IMR-90 (cell line): ENCODE measurements at regions not wholly inside any gene's neighbourhood (a gene's known extent, or its start where the extent isn't known, plus 50 kb on each side); places are given as distances from the start of the nearest gene placed in this dataset.

Source experiments
- ATAC-seq: fragments of 200-7000 bp; cut with Tn5 transposase; 2 replicates; pipeline ENCODE4 v1.9.1; 2020; ENCODE audit warnings: low read depth, mild to moderate bottlenecking, moderate library complexity
- BruUV-seq: library from RNA; stranded (reverse); fragments of 400-500 nt; replicated peaks from 2 replicates; lab custom pipeline; 2021; lab: Mats Ljungman, UMichigan
- CTCF ChIA-PET: fragments of 300-600 bp; formaldehyde crosslinking; extraction: SDS; loops from one replicate; lab custom pipeline; 2021; ENCODE audit warnings: antibody characterized with exemption; lab: Yijun Ruan, JAX
- POLR2A ChIA-PET: fragments of 300-600 bp; sonication (Branson Sonifier 250); formaldehyde crosslinking; loops from one replicate; lab custom pipeline; 2022; ENCODE audit warnings: antibody characterized with exemption; ENCODE audit not compliant: unreplicated experiment; lab: Charles Lee
- DNase-seq: peaks from one replicate; pipeline ENCODE4 v3.0.0; 2013
- H2AFZ ChIP-seq: replicated peaks from 2 replicates; pipeline ENCODE3; 2013; ENCODE audit warnings: low read length, mild to moderate bottlenecking; ENCODE audit not compliant: poor library complexity
- H2AK5ac ChIP-seq: 2 replicates; pipeline ENCODE4 v1.6.1; 2013; ENCODE audit warnings: low read depth, low read length, inconsistent platforms
- H2AK9ac ChIP-seq: replicated peaks from 2 replicates; pipeline ENCODE3; 2013; ENCODE audit warnings: mild to moderate bottlenecking, low read depth, low read length, moderate library complexity; ENCODE audit not compliant: poor library complexity
- H2BK120ac ChIP-seq: 2 replicates; pipeline ENCODE4 v1.6.1; 2013; ENCODE audit warnings: low read depth, low read length, inconsistent platforms
- H2BK15ac ChIP-seq: 3 replicates; pipeline ENCODE4 v1.6.1; 2013; ENCODE audit warnings: low read depth, low read length, inconsistent platforms
- H2BK20ac ChIP-seq: 2 replicates; pipeline ENCODE4 v1.6.1; 2013; ENCODE audit warnings: low read depth, mild to moderate bottlenecking, inconsistent platforms, low read length, moderate library complexity
- H2BK5ac ChIP-seq: 2 replicates; pipeline ENCODE4 v1.6.1; 2013; ENCODE audit warnings: mild to moderate bottlenecking, low read depth, low read length, inconsistent platforms; ENCODE audit not compliant: poor library complexity, severe bottlenecking
- H3K14ac ChIP-seq: replicated peaks from 2 replicates; pipeline ENCODE4 v1.6.1; 2013; ENCODE audit warnings: low read depth, low read length, inconsistent platforms
- H3K18ac ChIP-seq: 2 replicates; pipeline ENCODE4 v1.6.1; 2013; ENCODE audit warnings: low read depth, low read length, control low read depth
- H3K23ac ChIP-seq: 2 replicates; pipeline ENCODE4 v1.6.1; 2013; ENCODE audit warnings: low read depth, low read length, inconsistent platforms
- H3K27ac ChIP-seq: 2 replicates; pipeline ENCODE4 v1.5.1; 2013; ENCODE audit warnings: mild to moderate bottlenecking, control low read depth, low read length; ENCODE audit not compliant: insufficient read depth
- H3K27me3 ChIP-seq: 2 replicates; pipeline ENCODE4 v1.6.1; 2013; ENCODE audit warnings: low read length; ENCODE audit not compliant: control insufficient read depth, insufficient read depth
- H3K36me3 ChIP-seq: 2 replicates; pipeline ENCODE4 v1.6.1; 2013; ENCODE audit warnings: low read length, mixed read lengths; ENCODE audit not compliant: control insufficient read depth, insufficient read depth
- H3K4ac ChIP-seq: 2 replicates; pipeline ENCODE4 v1.6.1; 2013; ENCODE audit warnings: low read depth, low read length, inconsistent platforms
- H3K4me1 ChIP-seq: 2 replicates; pipeline ENCODE4 v1.6.1; 2013; ENCODE audit warnings: low read length, mixed read lengths; ENCODE audit not compliant: control insufficient read depth, insufficient read depth
- H3K4me2 ChIP-seq: 2 replicates; pipeline ENCODE4 v1.6.1; 2013; ENCODE audit warnings: low read depth, mild to moderate bottlenecking, control low read depth, low read length, moderate library complexity
- H3K4me3 ChIP-seq: 2 replicates; pipeline ENCODE4 v1.5.1; 2013; ENCODE audit warnings: low read depth, mild to moderate bottlenecking, control low read depth, low read length, moderate library complexity; ENCODE audit not compliant: insufficient read depth
- H3K56ac ChIP-seq: 2 replicates; pipeline ENCODE4 v1.6.1; 2013; ENCODE audit warnings: low read length, inconsistent platforms; ENCODE audit not compliant: insufficient read depth; ENCODE audit errors: extremely low read depth
- H3K79me1 ChIP-seq, 2 experiments: 2 replicates each; pipeline ENCODE4 v1.6.1; 2013; ENCODE audit warnings: low read length in 2 of 2, inconsistent platforms in 1 of 2, low read depth in 1 of 2
- H3K9ac ChIP-seq: 2 replicates; pipeline ENCODE4 v1.6.1; 2013; ENCODE audit warnings: low read depth, low read length, control low read depth
- H3K9me1 ChIP-seq: 2 replicates; pipeline ENCODE4 v1.6.1; 2013; ENCODE audit warnings: low read length, inconsistent platforms; ENCODE audit not compliant: insufficient read depth
- H3K9me3 ChIP-seq: 2 replicates; pipeline ENCODE4 v1.6.1; 2013; ENCODE audit warnings: low read length; ENCODE audit not compliant: control insufficient read depth, insufficient read depth
- H4K20me1 ChIP-seq: 2 replicates; pipeline ENCODE4 v1.6.1; 2013; ENCODE audit warnings: low read length, inconsistent platforms; ENCODE audit not compliant: insufficient read depth
- H4K5ac ChIP-seq: 2 replicates; pipeline ENCODE4 v1.6.1; 2013; ENCODE audit warnings: mild to moderate bottlenecking, low read depth, low read length, control low read depth
- H4K8ac ChIP-seq, 2 experiments: 2 replicates each; pipeline ENCODE4 v1.6.1; 2013; ENCODE audit warnings: low read depth in 2 of 2, low read length in 2 of 2, control low read depth in 1 of 2, inconsistent platforms in 1 of 2
- H4K91ac ChIP-seq: 2 replicates; pipeline ENCODE4 v1.6.1; 2013; ENCODE audit warnings: low read depth, low read length, inconsistent platforms; ENCODE audit not compliant: insufficient read depth
- BHLHE40 ChIP-seq: fragments of 150-350 bp; IDR thresholded peaks from 2 replicates; pipeline ENCODE4 v1.6.1; 2016; ENCODE audit warnings: mild to moderate bottlenecking, low read depth, low read length
- CEBPB ChIP-seq: IDR thresholded peaks from 2 replicates; pipeline ENCODE4 v1.6.1; 2012; ENCODE audit warnings: low read depth, low read length, improper control_type of control experiment
- CHD1 ChIP-seq: IDR thresholded peaks from 2 replicates; pipeline ENCODE4 v1.6.1; 2012; ENCODE audit warnings: low read depth, low read length, improper control_type of control experiment
- CTCF ChIP-seq: conservative IDR thresholded peaks from 2 replicates; pipeline ENCODE4 v1.5.1; 2012; ENCODE audit warnings: mild to moderate bottlenecking, low read depth, low read length, improper control_type of control experiment
- FOS ChIP-seq: fragments of 150-350 bp; IDR thresholded peaks from 2 replicates; pipeline ENCODE4 v1.6.1; 2016; ENCODE audit warnings: low read depth, low read length
- MAFK ChIP-seq: IDR thresholded peaks from 2 replicates; pipeline ENCODE4 v1.6.1; 2012; ENCODE audit warnings: low read depth, low read length, improper control_type of control experiment
- MAZ ChIP-seq: IDR thresholded peaks from 2 replicates; pipeline ENCODE4 v1.6.1; 2012; ENCODE audit warnings: low read depth, mild to moderate bottlenecking, low read length, improper control_type of control experiment, moderate library complexity, borderline replicate concordance
- MXI1 ChIP-seq: IDR thresholded peaks from 2 replicates; pipeline ENCODE4 v1.6.1; 2012; ENCODE audit warnings: low read depth, mild to moderate bottlenecking, low read length, moderate library complexity, borderline replicate concordance
- NFE2L2 ChIP-seq: fragments of 150-350 bp; IDR thresholded peaks from 2 replicates; pipeline ENCODE4 v1.6.1; 2016; ENCODE audit warnings: low read depth, mild to moderate bottlenecking, low read length
- POLR2A ChIP-seq: IDR thresholded peaks from 2 replicates; pipeline ENCODE4 v1.6.1; 2012; ENCODE audit warnings: mild to moderate bottlenecking, low read depth, low read length
- RAD21 ChIP-seq: IDR thresholded peaks from 2 replicates; pipeline ENCODE4 v1.6.1; 2012; ENCODE audit warnings: low read length, improper control_type of control experiment
- RCOR1 ChIP-seq: IDR thresholded peaks from 2 replicates; pipeline ENCODE4 v1.6.1; 2012; ENCODE audit warnings: mild to moderate bottlenecking, low read length, improper control_type of control experiment; ENCODE audit not compliant: insufficient replicate concordance
- RFX5 ChIP-seq: IDR thresholded peaks from 2 replicates; pipeline ENCODE4 v1.8.0; 2012; ENCODE audit warnings: low read depth, mild to moderate bottlenecking, low read length, moderate library complexity
- SMC3 ChIP-seq: fragments of 150-350 bp; IDR thresholded peaks from 2 replicates; pipeline ENCODE4 v1.6.1; 2016; ENCODE audit warnings: low read depth, mild to moderate bottlenecking, antibody characterized with exemption, low read length, moderate library complexity
- USF2 ChIP-seq: fragments of 150-350 bp; IDR thresholded peaks from 2 replicates; pipeline ENCODE4 v1.6.1; 2017; ENCODE audit warnings: mild to moderate bottlenecking, antibody characterized with exemption, low read length, low read depth
- WGBS, 2 experiments: methylation state at CpG; one replicate each; pipeline versions ENCODE4 v1.1.5 to v1.1.7; 2013; ENCODE audit warnings: missing lambda C conversion rate in 2 of 2; ENCODE audit not compliant: insufficient read length in 1 of 2; ENCODE audit errors: extremely low coverage in 2 of 2; 5-methylcytosine and 5-hydroxymethylcytosine counted together
- dilution Hi-C: fragments of 300-500 bp; cut with HindIII; formaldehyde crosslinking; loops from one replicate; pipeline ENCODE4 v1.14.3; 2018; ENCODE audit warnings: low sequenced_read_pairs; ENCODE audit not compliant: unreplicated experiment
- in situ Hi-C: fragments of 300-500 bp; cut with MboI; formaldehyde crosslinking; loops from 3 replicates; pipeline ENCODE4 v1.14.3; 2019; ENCODE audit warnings: low sequenced_read_pairs, inconsistent platforms, mixed read lengths
- intact Hi-C: fragments of 100-400 bp; cut with micrococcal nuclease; formaldehyde crosslinking; loops from 2 replicates; pipeline ENCODE4 v1.10.0; 2022
- TF ChIP-seq, protein P1 (sequence below): fragments of 150-350 bp; IDR thresholded peaks from 2 replicates; pipeline ENCODE4 v1.6.1; 2016; ENCODE audit warnings: low read depth, mild to moderate bottlenecking, low read length, moderate library complexity, borderline replicate concordance

DNA sequence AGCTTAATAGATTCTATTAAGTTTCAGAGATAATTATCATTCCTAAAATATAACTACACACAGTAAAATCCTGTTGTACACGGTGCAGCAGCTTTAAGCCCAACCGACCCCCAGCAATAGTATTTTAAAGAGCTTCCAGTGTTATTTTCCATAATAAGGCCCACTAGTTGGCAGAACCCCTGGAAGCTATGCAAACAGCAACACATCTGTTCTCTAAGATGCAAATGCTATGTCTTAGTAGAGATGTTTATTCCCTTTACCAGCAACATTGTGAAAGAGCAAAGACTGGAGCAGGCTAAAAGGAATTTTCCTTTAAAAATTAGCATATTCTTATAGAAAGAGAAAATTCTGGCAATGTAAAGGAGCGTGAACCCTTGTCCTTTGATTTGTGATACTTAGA, 819.7 kb upstream of the ALCAM start:
- in situ Hi-C loops (no loop called here), intact Hi-C loops (no loop called here), dilution Hi-C loops (no loop called here)
- no TSS peak for BruUV-seq
- Histone ChIP-seq H3K79me1 (no peaks in the 10 kb centered on the region), H4K8ac (no peak overlapping the region), H3K23ac (no peak overlapping the region), H2AK5ac (no peak overlapping the region), H3K27me3 (no peaks in the 10 kb centered on the region), H3K27ac (no peak overlapping the region), H2BK15ac (no peak overlapping the region), H4K20me1 (no peaks in the 10 kb centered on the region), H3K4me2 (no peak overlapping the region), H2AFZ (no peak overlapping the region), H3K4me3 (no peak overlapping the region), H4K5ac (no peak overlapping the region), H3K36me3 (no peaks in the 10 kb centered on the region), H3K18ac (no peak overlapping the region), H3K56ac (no peak overlapping the region), H2AK9ac (no peak overlapping the region), H2BK5ac (no peak overlapping the region), H3K9ac (no peak overlapping the region), H2BK120ac (no peak overlapping the region), H4K91ac (no peak overlapping the region), H3K9me1 (no peaks in the 10 kb centered on the region), H3K4ac (no peak overlapping the region), H3K9me3 (no peaks in the 10 kb centered on the region), H2BK20ac (no peak overlapping the region), H3K4me1 (no peaks in the 10 kb centered on the region), H3K14ac (no peak overlapping the region)
- no peak for TF ChIP-seq CHD1
- no peak for TF ChIP-seq BHLHE40
- no peak for TF ChIP-seq CTCF
- TF ChIP-seq MAZ, result no peak
- TF ChIP-seq FOS, result no peak
- TF ChIP-seq NFE2L2, result no peak
- no peak for TF ChIP-seq MXI1
- TF ChIP-seq, protein P1, sequence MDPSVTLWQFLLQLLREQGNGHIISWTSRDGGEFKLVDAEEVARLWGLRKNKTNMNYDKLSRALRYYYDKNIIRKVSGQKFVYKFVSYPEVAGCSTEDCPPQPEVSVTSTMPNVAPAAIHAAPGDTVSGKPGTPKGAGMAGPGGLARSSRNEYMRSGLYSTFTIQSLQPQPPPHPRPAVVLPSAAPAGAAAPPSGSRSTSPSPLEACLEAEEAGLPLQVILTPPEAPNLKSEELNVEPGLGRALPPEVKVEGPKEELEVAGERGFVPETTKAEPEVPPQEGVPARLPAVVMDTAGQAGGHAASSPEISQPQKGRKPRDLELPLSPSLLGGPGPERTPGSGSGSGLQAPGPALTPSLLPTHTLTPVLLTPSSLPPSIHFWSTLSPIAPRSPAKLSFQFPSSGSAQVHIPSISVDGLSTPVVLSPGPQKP, result no peak
- no peak for TF ChIP-seq USF2
- TF ChIP-seq MAFK, result no peak
- TF ChIP-seq RCOR1, result no peak
- TF ChIP-seq RAD21, result no peak
- no peak for TF ChIP-seq POLR2A
- no peak for TF ChIP-seq SMC3
- no peak for TF ChIP-seq RFX5
- no peak for TF ChIP-seq CEBPB
- DNase-seq, result no peak
- no peak for ATAC-seq
- ChIA-PET CTCF (interaction anchor here (0.6 kb wide), 1 partner anchor 14 kb away, joined by 3 read pairs; no protein-coding TSS in a partner anchor), POLR2A (no interaction called here)
- WGBS, 2 experiments, result no CpG with 5 or more reads among the region's 3 CpGs
